Thoracic aorta (tissue), 2 donors: ENCODE measurements at regions not wholly inside any gene's neighbourhood (a gene's known extent, or its start where the extent isn't known, plus 50 kb on each side); places are given as distances from the start of the nearest gene placed in this dataset.
A peak's percentile ranks its signal among the peaks of the same experiment; 100 is the strongest.

Experiments
- ATAC-seq: fragments of 150-250 bp; one replicate; pipeline ENCODE4 v1.8.0; 2017; ENCODE audit warnings: low read depth; ENCODE audit not compliant: insufficient number of reproducible peaks, low FRiP score
- DNase-seq: peaks from one replicate; pipeline ENCODE4 v3.0.0-alpha.2; 2020; ENCODE audit warnings: low spot score
- H3K27ac ChIP-seq, 2 donors: fragments of 200-600 bp; sonication (generic); 1 replicate in 1 of 2; 2 replicates in 1 of 2; pipeline ENCODE4 v1.5.1; 2016; ENCODE audit warnings: mild to moderate bottlenecking in 2 of 2, moderate library complexity in 2 of 2
- H3K27me3 ChIP-seq: fragments of 200-600 bp; sonication (generic); replicated peaks from 2 replicates; pipeline ENCODE4 v1.6.0; 2016; ENCODE audit warnings: mild to moderate bottlenecking; ENCODE audit not compliant: insufficient read depth
- H3K36me3 ChIP-seq: fragments of 200-600 bp; sonication (generic); one replicate; pipeline ENCODE4 v1.5.1; 2016
- H3K4me1 ChIP-seq, 2 donors: fragments of 200-600 bp; sonication (generic); 1 replicate in 1 of 2; 2 replicates in 1 of 2; pipeline versions ENCODE4 v1.5.1 to v1.6.0; 2016; ENCODE audit warnings: low read depth in 2 of 2, mild to moderate bottlenecking in 1 of 2; ENCODE audit not compliant: control insufficient read depth in 1 of 2
- H3K4me3 ChIP-seq: fragments of 200-600 bp; sonication (generic); 2 replicates; pipeline ENCODE4 v1.5.1; 2016; ENCODE audit warnings: mild to moderate bottlenecking
- H3K9me3 ChIP-seq: fragments of 200-600 bp; sonication (generic); 2 replicates; pipeline ENCODE4 v1.5.1; 2016
- CTCF ChIP-seq: fragments of 200-600 bp; sonication (generic); IDR thresholded peaks from one replicate; pipeline ENCODE4 v1.5.1; 2019; ENCODE audit warnings: antibody characterized with exemption

- Histone ChIP-seq H3K4me1 (peaks cover 16 to 48% of the 10 kb centered on the region in 2 donors), H3K4me3 (no peak overlapping the region), H3K36me3 (no peaks in the 10 kb centered on the region), H3K27me3 (no peaks in the 10 kb centered on the region), H3K27ac (peak overlapping the region in 1 of 2 donors; percentile 60), H3K9me3 (no peaks in the 10 kb centered on the region)
- TF ChIP-seq CTCF, result no peak
- DNase-seq (no peak), ATAC-seq (no peak)
These were observed 566.1 kb upstream of the NRP1 start for GRCh38 chr10:33900596-33900995.

- ATAC-seq, result no peak
- DNase-seq, result no peak
- no peak for TF ChIP-seq CTCF
- no peaks in the 10 kb centered on the region for H3K36me3 ChIP-seq
- no peak overlapping the region for H3K4me3 ChIP-seq
- no peak overlapping the region for H3K27ac ChIP-seq
- peaks cover 16 to 48% of the 10 kb centered on the region in 2 donors for H3K4me1 ChIP-seq
- no peaks in the 10 kb centered on the region for H3K27me3 ChIP-seq
- H3K9me3 ChIP-seq, result no peaks in the 10 kb centered on the region
These were observed 565.4 kb upstream of the NRP1 start for GRCh38 chr10:33899578-33900531.

- H3K4me1 ChIP-seq, result peaks cover 16 to 52% of the 10 kb centered on the region in 2 donors
- ATAC-seq (no peak), DNase-seq (no peak)
- no peaks in the 10 kb centered on the region for H3K9me3 ChIP-seq
- no peaks in the 10 kb centered on the region for H3K27me3 ChIP-seq
- H3K27ac ChIP-seq, result no peak overlapping the region
- no peak overlapping the region for H3K4me3 ChIP-seq
- no peak for TF ChIP-seq CTCF
- no peaks in the 10 kb centered on the region for H3K36me3 ChIP-seq
These were observed 562.9 kb upstream of the NRP1 start for GRCh38 chr10:33897291-33897752.

- TF ChIP-seq CTCF, result no peak
- Histone ChIP-seq H3K27ac (no peak overlapping the region), H3K9me3 (no peaks in the 10 kb centered on the region), H3K4me1 (peaks cover 0 to 19% of the 10 kb centered on the region in 2 donors), H3K4me3 (no peak overlapping the region), H3K27me3 (no peaks in the 10 kb centered on the region), H3K36me3 (no peaks in the 10 kb centered on the region)
- ATAC-seq, result no peak
- no peak for DNase-seq
These were observed 559.0 kb upstream of the NRP1 start for GRCh38 chr10:33893506-33893905.

- Histone ChIP-seq H3K27ac (no peak overlapping the region), H3K9me3 (no peaks in the 10 kb centered on the region), H3K4me1 (peaks cover 0 to 4% of the 10 kb centered on the region in 2 donors), H3K27me3 (no peaks in the 10 kb centered on the region), H3K36me3 (no peaks in the 10 kb centered on the region), H3K4me3 (no peak overlapping the region)
- DNase-seq (no peak), ATAC-seq (no peak)
- TF ChIP-seq CTCF, result no peak
These were observed 554.9 kb upstream of the NRP1 start for GRCh38 chr10:33889371-33889770.
